ENCODE measurements at regions not wholly inside any gene's neighbourhood (a gene's known extent, or its start where the extent isn't known, plus 50 kb on each side); places are given as distances from the start of the nearest gene placed in this dataset.

- TF ChIP-seq CTCF (IDR thresholded peaks at IDR 0.05) = no peak
- peaks cover 6% of the 10 kb centered on the region for H3K9me3 ChIP-seq
Observed at GRCh38 chr19:29395111-29395733, 130.6 kb upstream of the VSTM2B start.

GRCh38 chr19:29395734-29396414, 129.9 kb upstream of the VSTM2B start:
- Histone ChIP-seq H3K27me3 (ENCODE audit: low read depth) (no peaks in the 10 kb centered on the region), H3K36me3 (no peaks in the 10 kb centered on the region), H3K4me1 (no peaks in the 10 kb centered on the region), H3K27ac (no peak overlapping the region), H3K9me3 (peaks cover 6% of the 10 kb centered on the region), H3K4me3 (no peak overlapping the region)
- intact Hi-C loops (cut with DNase I) = no loop called here
- no peak for DNase-seq
- no peak for ATAC-seq
- no peak for TF ChIP-seq CTCF (IDR thresholded peaks at IDR 0.05)

More at GRCh38 chr19:29395111-29395733, 130.6 kb upstream of the VSTM2B start:
- DNase-seq (no peak), ATAC-seq (no peak)
- H3K4me3 ChIP-seq = no peak overlapping the region
- no peak overlapping the region for H3K27ac ChIP-seq
- H3K4me1 ChIP-seq = no peaks in the 10 kb centered on the region
- intact Hi-C loops (cut with DNase I) = no loop called here
- H3K27me3 ChIP-seq (ENCODE audit: low read depth) = no peaks in the 10 kb centered on the region
- no peaks in the 10 kb centered on the region for H3K36me3 ChIP-seq

- no peak for TF ChIP-seq CTCF (IDR thresholded peaks at IDR 0.05)
- Histone ChIP-seq H3K27ac (no peak overlapping the region), H3K9me3 (no peaks in the 10 kb centered on the region), H3K4me3 (no peak overlapping the region), H3K4me1 (no peaks in the 10 kb centered on the region), H3K36me3 (no peaks in the 10 kb centered on the region), H3K27me3 (ENCODE audit: low read depth) (no peaks in the 10 kb centered on the region)
- ATAC-seq = no peak
- no peak for DNase-seq
- intact Hi-C loops (cut with DNase I) = no loop called here
Observed at GRCh38 chr19:29396925-29397324, 128.9 kb upstream of the VSTM2B start.

GRCh38 chr19:29397748-29398147, 128.0 kb upstream of the VSTM2B start:
- Histone ChIP-seq H3K4me3 (no peak overlapping the region), H3K36me3 (no peaks in the 10 kb centered on the region), H3K9me3 (no peaks in the 10 kb centered on the region), H3K4me1 (no peaks in the 10 kb centered on the region), H3K27ac (no peak overlapping the region), H3K27me3 (ENCODE audit: low read depth) (no peaks in the 10 kb centered on the region)
- no peak for DNase-seq
- TF ChIP-seq CTCF (IDR thresholded peaks at IDR 0.05) = no peak
- no peak for ATAC-seq
- intact Hi-C loops (cut with DNase I) = no loop called here

GRCh38 chr19:29399804-29400203, 126.0 kb upstream of the VSTM2B start:
- ATAC-seq (no peak), DNase-seq (no peak)
- no peak overlapping the region for H3K27ac ChIP-seq
- no peak overlapping the region for H3K4me3 ChIP-seq
- TF ChIP-seq CTCF (IDR thresholded peaks at IDR 0.05) = no peak
- H3K9me3 ChIP-seq = no peaks in the 10 kb centered on the region
- no peaks in the 10 kb centered on the region for H3K36me3 ChIP-seq
- no peaks in the 10 kb centered on the region for H3K27me3 ChIP-seq (ENCODE audit: low read depth)
- intact Hi-C loops (cut with DNase I) = no loop called here
- H3K4me1 ChIP-seq = peaks cover 2% of the 10 kb centered on the region
